Endothelial cell of umbilical vein (primary cell): ENCODE measurements at regions not wholly inside any gene's neighbourhood (a gene's known extent, or its start where the extent isn't known, plus 50 kb on each side); places are given as distances from the start of the nearest gene placed in this dataset.

ENCODE experiments used
- CTCF ChIP-seq, 2 donors: IDR thresholded peaks; 1 replicate in 1 of 2; 2 replicates in 1 of 2; pipeline ENCODE4 v1.5.1; 2011; ENCODE audit warnings: low read length in 2 of 2, mild to moderate bottlenecking in 2 of 2, moderate library complexity in 2 of 2, control low read depth in 1 of 2, inconsistent platforms in 1 of 2, low read depth in 1 of 2; ENCODE audit not compliant: insufficient read depth in 1 of 2; ENCODE audit errors: extremely low read depth in 1 of 2
- EZH2 ChIP-seq: IDR thresholded peaks from 2 replicates; pipeline ENCODE4 v1.6.1; 2012; ENCODE audit warnings: borderline replicate concordance, low read depth, mild to moderate bottlenecking, moderate library complexity, low read length, inconsistent platforms; ENCODE audit not compliant: severe bottlenecking
- FOS ChIP-seq: IDR thresholded peaks from 2 replicates; pipeline ENCODE4 v1.6.1; 2011; ENCODE audit warnings: mild to moderate bottlenecking, low read length, moderate library complexity, borderline replicate concordance; ENCODE audit not compliant: insufficient read depth
- POLR2A ChIP-seq: IDR thresholded peaks from 2 replicates; pipeline ENCODE4 v1.6.1; 2012; ENCODE audit warnings: low read depth, mild to moderate bottlenecking, control low read depth, low read length

GRCh38 chr4:187098429-187098828 lies 374.8 kb upstream of the FAT1 start:
- TF ChIP-seq CTCF (IDR thresholded peaks at IDR 0.05; ENCODE audit: extremely low read depth in 1 of 2, insufficient read depth in 1 of 2, low read depth in 1 of 2, low read length in 2 of 2) (no peak), FOS (no peak), EZH2 (no peak), POLR2A (no peak)
